Mesenchymal stem cell (in vitro differentiated cells and primary cell): ENCODE measurements at regions not wholly inside any gene's neighbourhood (a gene's known extent, or its start where the extent isn't known, plus 50 kb on each side); places are given as distances from the start of the nearest gene placed in this dataset.
"Not testable (repeated sequence)": the region's sequence is repeated elsewhere in the genome, so short reads cannot be mapped to it uniquely, and the experiment has no call there.

ENCODE experiments used
- DNase-seq: peaks from one replicate; pipeline ENCODE4 v3.0.0-alpha.2; 2013
- H2AFZ ChIP-seq: one replicate; pipeline ENCODE4 v1.6.1; 2013; ENCODE audit warnings: low read depth, mild to moderate bottlenecking, control low read depth, inconsistent platforms, low read length, moderate library complexity
- H2AK5ac ChIP-seq: 2 replicates; pipeline ENCODE4 v1.6.1; 2013; ENCODE audit warnings: low read length, moderate library complexity, mild to moderate bottlenecking, inconsistent platforms; ENCODE audit not compliant: severe bottlenecking
- H2BK120ac ChIP-seq: one replicate; pipeline ENCODE4 v1.6.1; 2013; ENCODE audit warnings: low read depth, mild to moderate bottlenecking, inconsistent platforms, low read length, moderate library complexity
- H2BK12ac ChIP-seq, 2 experiments: one replicate each; pipeline ENCODE4 v1.6.1; 2013; ENCODE audit warnings: inconsistent platforms in 2 of 2, low read length in 2 of 2, mild to moderate bottlenecking in 2 of 2, moderate library complexity in 2 of 2, control low read depth in 1 of 2
- H2BK15ac ChIP-seq: one replicate; pipeline ENCODE4 v1.6.1; 2013; ENCODE audit warnings: mild to moderate bottlenecking, low read depth, inconsistent platforms; ENCODE audit not compliant: poor library complexity, severe bottlenecking
- H2BK5ac ChIP-seq: 2 replicates; pipeline ENCODE4 v1.6.1; 2013; ENCODE audit warnings: low read depth, mild to moderate bottlenecking, low read length, control low read depth, inconsistent platforms; ENCODE audit not compliant: poor library complexity, severe bottlenecking
- H3K14ac ChIP-seq, 2 experiments: one replicate each; pipeline ENCODE4 v1.6.1; 2013; ENCODE audit warnings: inconsistent platforms in 2 of 2, low read length in 2 of 2, control low read depth in 1 of 2, mild to moderate bottlenecking in 1 of 2, moderate library complexity in 1 of 2
- H3K18ac ChIP-seq, 2 experiments: one replicate each; pipeline ENCODE4 v1.6.1; 2013; ENCODE audit warnings: inconsistent platforms in 2 of 2, low read length in 2 of 2, control low read depth in 1 of 2, low read depth in 1 of 2, mild to moderate bottlenecking in 1 of 2
- H3K23ac ChIP-seq, 2 experiments: one replicate each; pipeline ENCODE4 v1.6.1; 2013; ENCODE audit warnings: inconsistent platforms in 2 of 2, low read length in 2 of 2, mild to moderate bottlenecking in 2 of 2, moderate library complexity in 2 of 2, control low read depth in 1 of 2
- H3K27ac ChIP-seq: 2 replicates; pipeline ENCODE4 v1.5.1; 2013; ENCODE audit warnings: mild to moderate bottlenecking, moderate library complexity, low read length, control low read depth, inconsistent platforms; ENCODE audit not compliant: poor library complexity, severe bottlenecking
- H3K27me3 ChIP-seq, 2 experiments: 2 replicates each; pipeline versions ENCODE4 v1.6.1 to v1.7.0; 2013; ENCODE audit warnings: low read length in 2 of 2, mild to moderate bottlenecking in 2 of 2, moderate library complexity in 2 of 2, control low read depth in 1 of 2, inconsistent platforms in 1 of 2; ENCODE audit not compliant: control insufficient read depth in 1 of 2, insufficient read depth in 1 of 2
- H3K36me3 ChIP-seq, 2 experiments: 2 replicates each; pipeline versions ENCODE4 v1.6.1 to v1.7.0; 2013; ENCODE audit warnings: low read length in 2 of 2, control low read depth in 1 of 2, inconsistent platforms in 1 of 2, low read depth in 1 of 2, mild to moderate bottlenecking in 1 of 2; ENCODE audit not compliant: insufficient read depth in 2 of 2, control insufficient read depth in 1 of 2
- H3K4ac ChIP-seq, 2 experiments: one replicate each; pipeline ENCODE4 v1.6.1; 2013; ENCODE audit warnings: inconsistent platforms in 2 of 2, low read length in 2 of 2, mild to moderate bottlenecking in 2 of 2, moderate library complexity in 2 of 2, control low read depth in 1 of 2, low read depth in 1 of 2
- H3K4me1 ChIP-seq: 2 replicates; pipeline ENCODE4 v1.6.1; 2013; ENCODE audit warnings: low read depth, low read length, control low read depth; ENCODE audit not compliant: control insufficient read depth, insufficient read depth
- H3K4me2 ChIP-seq: 2 replicates; pipeline ENCODE4 v1.6.1; 2013; ENCODE audit warnings: low read length, mild to moderate bottlenecking, inconsistent platforms; ENCODE audit not compliant: poor library complexity, severe bottlenecking
- H3K4me3 ChIP-seq, 2 experiments: 2 replicates each; pipeline versions ENCODE4 v1.5.1 to v1.7.0; 2013; ENCODE audit warnings: low read length in 2 of 2, mild to moderate bottlenecking in 2 of 2, control low read depth in 1 of 2, low read depth in 1 of 2; ENCODE audit not compliant: insufficient read depth in 1 of 2
- H3K79me1 ChIP-seq: replicated peaks from 2 replicates; pipeline ENCODE4 v1.6.1; 2013; ENCODE audit warnings: mild to moderate bottlenecking, control low read depth, low read length, inconsistent platforms; ENCODE audit not compliant: poor library complexity, severe bottlenecking
- H3K9ac ChIP-seq: 2 replicates; pipeline ENCODE4 v1.7.0; 2013; ENCODE audit warnings: mild to moderate bottlenecking, low read length, moderate library complexity
- H3K9me3 ChIP-seq: 2 replicates; pipeline ENCODE4 v1.7.0; 2013; ENCODE audit warnings: mild to moderate bottlenecking, low read length; ENCODE audit not compliant: control insufficient read depth
- H4K8ac ChIP-seq: one replicate; pipeline ENCODE4 v1.6.1; 2013; ENCODE audit warnings: inconsistent platforms, mild to moderate bottlenecking, low read length, moderate library complexity
- H4K91ac ChIP-seq: one replicate; pipeline ENCODE4 v1.6.1; 2013; ENCODE audit warnings: mild to moderate bottlenecking, low read length, inconsistent platforms
- WGBS: methylation state at CpG from one replicate; pipeline ENCODE4 v1.1.7; 2013; ENCODE audit warnings: mixed read lengths; 5-methylcytosine and 5-hydroxymethylcytosine counted together

DNA sequence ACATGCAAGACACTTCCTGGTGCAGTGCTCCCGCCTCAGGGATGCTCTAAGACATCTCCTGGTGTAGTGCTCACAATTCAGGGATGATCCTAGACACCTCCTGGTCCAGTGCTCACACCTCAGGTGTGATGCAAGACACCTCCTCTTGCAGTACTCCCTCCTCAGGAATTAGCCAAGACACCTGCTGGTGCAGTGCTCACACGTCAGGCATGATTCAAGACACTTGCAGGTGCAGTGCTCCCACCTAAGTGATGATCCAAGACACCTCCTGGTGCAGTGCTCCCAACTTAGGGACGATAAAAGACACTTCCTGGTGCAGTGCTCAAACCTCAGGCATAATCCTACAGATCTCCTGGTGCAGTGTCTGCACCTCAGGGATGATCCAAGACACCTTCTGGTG lies 117.0 kb downstream of the ASB1 start:
- H2BK5ac ChIP-seq, H3K9ac ChIP-seq, H3K4me3 ChIP-seq, H2AK5ac ChIP-seq, H3K18ac ChIP-seq, H2AFZ ChIP-seq, H2BK120ac ChIP-seq, DNase-seq, H3K4ac ChIP-seq, H3K36me3 ChIP-seq, H4K8ac ChIP-seq, H3K4me2 ChIP-seq, H3K14ac ChIP-seq, H3K23ac ChIP-seq, H3K9me3 ChIP-seq, H2BK12ac ChIP-seq, H3K27ac ChIP-seq, H2BK15ac ChIP-seq, H4K91ac ChIP-seq, H3K4me1 ChIP-seq, H3K79me1 ChIP-seq, H3K27me3 ChIP-seq: not testable (repeated sequence)
- WGBS, result 21% methylated on average over 3 of the region's 3 CpGs

DNA sequence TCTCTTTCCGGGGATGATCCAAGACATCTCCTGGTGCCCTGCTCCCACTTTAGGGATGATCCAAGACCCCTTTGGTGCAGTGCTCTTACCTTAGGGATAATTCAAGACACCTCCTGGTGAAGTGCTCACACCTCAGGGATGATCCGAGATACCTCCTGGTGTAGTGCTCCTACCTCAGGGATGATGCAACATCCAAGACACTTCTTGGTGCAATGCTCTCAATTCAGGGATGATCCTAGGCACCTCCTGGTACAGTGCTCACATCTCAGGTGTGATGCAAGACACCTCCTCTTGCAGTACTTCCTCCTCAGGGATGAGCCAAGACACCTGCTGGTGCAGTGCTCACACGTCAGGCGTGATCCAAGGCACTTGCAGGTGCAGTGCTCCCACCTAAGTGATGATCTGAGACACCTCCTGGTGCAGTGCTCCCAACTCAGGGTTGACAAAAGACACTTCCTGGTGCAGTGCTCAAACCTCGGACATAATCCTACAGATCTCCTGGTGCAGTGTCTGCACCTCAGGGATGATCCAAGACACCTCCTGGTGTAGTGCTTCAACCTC lies 122.3 kb downstream of the ASB1 start:
- H3K4me2 ChIP-seq, result no peak overlapping the region
- H2BK120ac ChIP-seq, result no peak overlapping the region
- H3K27me3 ChIP-seq, result no peaks in the 10 kb centered on the region
- no peak overlapping the region for H2AFZ ChIP-seq
- H4K8ac ChIP-seq, result no peak overlapping the region
- H3K18ac ChIP-seq, result no peak overlapping the region
- DNase-seq, result no peak
- no peak overlapping the region for H3K4me3 ChIP-seq
- H3K27ac ChIP-seq, result no peak overlapping the region
- H3K14ac ChIP-seq, result no peak overlapping the region
- H3K4me1 ChIP-seq, result no peaks in the 10 kb centered on the region
- no peak overlapping the region for H2BK12ac ChIP-seq
- H3K36me3 ChIP-seq, result peaks cover 0 to 3% of the 10 kb centered on the region in 2 experiments
- H3K23ac ChIP-seq, result no peak overlapping the region
- WGBS, result 88% methylated on average over 5 of the region's 5 CpGs
- no peak overlapping the region for H3K9ac ChIP-seq
- H4K91ac ChIP-seq, result no peak overlapping the region
- H2AK5ac ChIP-seq, result no peak overlapping the region
- no peak overlapping the region for H3K4ac ChIP-seq
- no peaks in the 10 kb centered on the region for H3K79me1 ChIP-seq
- H3K9me3 ChIP-seq, result peaks cover 13% of the 10 kb centered on the region
- H2BK15ac ChIP-seq, result no peak overlapping the region
- H2BK5ac ChIP-seq, result no peak overlapping the region

DNA sequence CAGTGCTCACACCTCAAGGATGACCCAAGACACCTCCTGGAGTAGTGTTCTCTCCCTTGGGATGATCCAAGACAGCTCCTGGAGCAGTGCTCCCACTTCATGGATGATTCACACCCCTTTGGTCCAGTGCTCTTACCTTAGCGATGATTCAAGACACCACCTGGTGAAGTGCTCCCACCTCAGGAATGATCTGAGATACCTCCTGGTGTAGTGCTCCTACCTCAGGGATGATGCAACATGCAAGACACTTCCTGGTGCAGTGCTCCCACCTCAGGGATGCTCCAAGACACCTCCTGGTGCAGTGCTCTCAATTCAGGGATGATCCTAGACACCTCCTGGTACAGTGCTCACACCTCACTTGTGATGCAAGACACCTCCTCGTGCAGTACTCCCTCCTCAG lies 123.1 kb downstream of the ASB1 start:
- Histone ChIP-seq H2BK5ac (no peak overlapping the region), H2AK5ac (no peak overlapping the region), H3K27ac (no peak overlapping the region), H3K9me3 (peaks cover 13% of the 10 kb centered on the region), H3K79me1 (no peaks in the 10 kb centered on the region), H3K18ac (no peak overlapping the region), H2AFZ (no peak overlapping the region), H3K27me3 (no peaks in the 10 kb centered on the region), H3K4me1 (no peaks in the 10 kb centered on the region), H2BK120ac (no peak overlapping the region), H3K4me3 (no peak overlapping the region), H4K8ac (no peak overlapping the region), H2BK12ac (no peak overlapping the region), H3K14ac (no peak overlapping the region), H3K36me3 (peaks cover 0 to 3% of the 10 kb centered on the region in 2 experiments), H3K23ac (no peak overlapping the region), H3K4ac (no peak overlapping the region), H2BK15ac (no peak overlapping the region), H4K91ac (no peak overlapping the region), H3K9ac (no peak overlapping the region), H3K4me2 (no peak overlapping the region)
- 83% methylated on average over 2 of the region's 2 CpGs for WGBS
- DNase-seq, result no peak

DNA sequence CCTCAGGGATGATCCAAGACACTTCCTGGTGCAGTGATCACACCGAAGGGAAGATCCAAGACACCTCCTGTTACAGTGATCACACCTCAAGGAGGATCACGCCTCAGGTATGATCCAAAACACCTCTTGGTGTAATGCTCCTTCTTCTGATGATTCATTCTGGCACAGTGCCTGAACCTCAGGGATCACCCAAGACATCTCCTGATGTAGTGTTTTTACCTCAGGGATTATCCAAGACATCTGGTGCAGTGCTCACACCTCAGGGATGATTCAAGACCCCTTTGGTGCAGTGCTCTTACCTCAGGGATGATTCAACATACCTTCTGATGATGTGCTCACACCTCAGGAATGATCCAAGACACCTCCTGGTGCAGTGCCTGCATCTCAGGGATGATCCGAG lies 124.4 kb downstream of the ASB1 start:
- peaks cover 13% of the 10 kb centered on the region for H3K9me3 ChIP-seq
- H3K36me3 ChIP-seq, result peaks cover 0 to 3% of the 10 kb centered on the region in 2 experiments
- H2BK15ac ChIP-seq, result no peak overlapping the region
- no peak for DNase-seq
- H2AK5ac ChIP-seq, result no peak overlapping the region
- no peak overlapping the region for H2AFZ ChIP-seq
- 91% methylated on average over 3 of the region's 3 CpGs for WGBS
- no peak overlapping the region for H4K91ac ChIP-seq
- H3K18ac ChIP-seq, result no peak overlapping the region
- H3K27me3 ChIP-seq, result no peaks in the 10 kb centered on the region
- no peak overlapping the region for H2BK5ac ChIP-seq
- H3K4ac ChIP-seq, result no peak overlapping the region
- H3K4me2 ChIP-seq, result no peak overlapping the region
- no peaks in the 10 kb centered on the region for H3K79me1 ChIP-seq
- no peak overlapping the region for H3K23ac ChIP-seq
- H2BK120ac ChIP-seq, result no peak overlapping the region
- H2BK12ac ChIP-seq, result no peak overlapping the region
- H4K8ac ChIP-seq, result no peak overlapping the region
- no peak overlapping the region for H3K9ac ChIP-seq
- H3K14ac ChIP-seq, result no peak overlapping the region
- H3K4me1 ChIP-seq, result no peaks in the 10 kb centered on the region
- H3K27ac ChIP-seq, result no peak overlapping the region
- no peak overlapping the region for H3K4me3 ChIP-seq
